ENCODE measurements at regions not wholly inside any gene's neighbourhood (a gene's known extent, or its start where the extent isn't known, plus 50 kb on each side); places are given as distances from the start of the nearest gene placed in this dataset.
"Not testable (repeated sequence)": the region's sequence is repeated elsewhere in the genome, so short reads cannot be mapped to it uniquely, and the experiment has no call there.

GRCh38 chr14:83714151-83714550 is 1815.8 kb upstream of the FLRT2 start:
- TF ChIP-seq ZFX (IDR thresholded peaks at IDR 0.05; ENCODE audit: borderline replicate concordance) (no peak), CTCF (IDR thresholded peaks at IDR 0.05) (no peak)
- H3K27ac ChIP-seq, result no peak overlapping the region

GRCh38 chr14:83719435-83719834 is 1810.5 kb upstream of the FLRT2 start:
- not testable (repeated sequence) for H3K27ac ChIP-seq

GRCh38 chr14:83733670-83734069 is 1796.3 kb upstream of the FLRT2 start:
- TF ChIP-seq ZFX (IDR thresholded peaks at IDR 0.05; ENCODE audit: borderline replicate concordance) (no peak), CTCF (IDR thresholded peaks at IDR 0.05) (no peak)
- H3K27ac ChIP-seq, result no peak overlapping the region

- TF ChIP-seq ZFX (IDR thresholded peaks at IDR 0.05; ENCODE audit: borderline replicate concordance) (no peak), CTCF (IDR thresholded peaks at IDR 0.05) (no peak)
- H3K27ac ChIP-seq, result no peak overlapping the region
Observed at GRCh38 chr14:83734431-83734830, 1795.5 kb upstream of the FLRT2 start.

- TF ChIP-seq ZFX (IDR thresholded peaks at IDR 0.05; ENCODE audit: borderline replicate concordance) (no peak), CTCF (IDR thresholded peaks at IDR 0.05) (no peak)
Observed at GRCh38 chr14:83741269-83741668, 1788.7 kb upstream of the FLRT2 start.

GRCh38 chr14:83744224-83744623 is 1785.7 kb upstream of the FLRT2 start:
- TF ChIP-seq ZFX (IDR thresholded peaks at IDR 0.05; ENCODE audit: borderline replicate concordance) (no peak), CTCF (IDR thresholded peaks at IDR 0.05) (no peak)
- no peak overlapping the region for H3K27ac ChIP-seq

More at GRCh38 chr14:83741269-83741668, 1788.7 kb upstream of the FLRT2 start:
- H3K27ac ChIP-seq, result no peak overlapping the region

GRCh38 chr14:83744891-83745290 is 1785.1 kb upstream of the FLRT2 start:
- no peak for TF ChIP-seq CTCF (IDR thresholded peaks at IDR 0.05)
- TF ChIP-seq ZFX (IDR thresholded peaks at IDR 0.05; ENCODE audit: borderline replicate concordance), result no peak
- H3K27ac ChIP-seq, result no peak overlapping the region

- H3K27ac ChIP-seq, result no peak overlapping the region
- TF ChIP-seq CTCF (IDR thresholded peaks at IDR 0.05), result no peak
- no peak for TF ChIP-seq ZFX (IDR thresholded peaks at IDR 0.05; ENCODE audit: borderline replicate concordance)
Observed at GRCh38 chr14:83746336-83746735, 1783.6 kb upstream of the FLRT2 start.

Measured in 22Rv1 (cell line).